ENCODE measurements at regions not wholly inside any gene's neighbourhood (a gene's known extent, or its start where the extent isn't known, plus 50 kb on each side); places are given as distances from the start of the nearest gene placed in this dataset.

GRCh38 chr6:137761072-137761471, 106.0 kb upstream of the TNFAIP3 start:
- Histone ChIP-seq H3K9me3 (no peaks in the 10 kb centered on the region), H3K27me3 (no peaks in the 10 kb centered on the region), H3K4me1 (no peaks in the 10 kb centered on the region), H3K27ac (no peak overlapping the region), H3K36me3 (ENCODE audit: low read depth, missing control alignments) (no peaks in the 10 kb centered on the region), H3K4me3 (no peak overlapping the region)
- intact Hi-C loops (cut with DNase I; ENCODE audit: low total_unique reads): no loop called here
- no peak for DNase-seq
- no peak for TF ChIP-seq POLR2A (IDR thresholded peaks at IDR 0.05)
- TF ChIP-seq CTCF (IDR thresholded peaks at IDR 0.05): no peak
- WGBS, 2 donors: 75 to 93% methylated on average over 1 of the region's 1 CpG

- 45 to 71% methylated on average over 2 of the region's 2 CpGs for WGBS, 2 donors
- Histone ChIP-seq H3K27me3 (no peaks in the 10 kb centered on the region), H3K4me3 (no peak overlapping the region), H3K27ac (no peak overlapping the region), H3K9me3 (no peaks in the 10 kb centered on the region), H3K4me1 (no peaks in the 10 kb centered on the region), H3K36me3 (ENCODE audit: low read depth, missing control alignments) (no peaks in the 10 kb centered on the region)
- DNase-seq: no peak
- no peak for TF ChIP-seq POLR2A (IDR thresholded peaks at IDR 0.05)
- TF ChIP-seq CTCF (IDR thresholded peaks at IDR 0.05): no peak
- intact Hi-C loops (cut with DNase I; ENCODE audit: low total_unique reads): no loop called here
Observed at GRCh38 chr6:137761487-137761886, 105.6 kb upstream of the TNFAIP3 start.

GRCh38 chr6:137762168-137763090, 104.6 kb upstream of the TNFAIP3 start:
- Histone ChIP-seq H3K27ac (no peak overlapping the region), H3K4me1 (no peaks in the 10 kb centered on the region), H3K4me3 (no peak overlapping the region), H3K27me3 (no peaks in the 10 kb centered on the region), H3K36me3 (ENCODE audit: low read depth, missing control alignments) (no peaks in the 10 kb centered on the region), H3K9me3 (no peaks in the 10 kb centered on the region)
- no peak for DNase-seq
- TF ChIP-seq POLR2A (IDR thresholded peaks at IDR 0.05) (no peak), CTCF (IDR thresholded peaks at IDR 0.05) (no peak)
- intact Hi-C loops (cut with DNase I; ENCODE audit: low total_unique reads): no loop called here
- WGBS, 2 donors: 88% methylated on average over 1 of the region's 1 CpG

GRCh38 chr6:137763436-137763835, 103.6 kb upstream of the TNFAIP3 start:
- no peak for TF ChIP-seq POLR2A (IDR thresholded peaks at IDR 0.05)
- TF ChIP-seq CTCF (IDR thresholded peaks at IDR 0.05): no peak
- no peak for DNase-seq
- no peak overlapping the region for H3K4me3 ChIP-seq
- intact Hi-C loops (cut with DNase I; ENCODE audit: low total_unique reads): no loop called here
- no peak overlapping the region for H3K27ac ChIP-seq
- H3K27me3 ChIP-seq: no peaks in the 10 kb centered on the region
- WGBS, 2 donors: 83 to 100% methylated on average over 1 of the region's 1 CpG
- no peaks in the 10 kb centered on the region for H3K36me3 ChIP-seq (ENCODE audit: low read depth, missing control alignments)
- H3K4me1 ChIP-seq: no peaks in the 10 kb centered on the region
- no peaks in the 10 kb centered on the region for H3K9me3 ChIP-seq

GRCh38 chr6:137763886-137764285, 103.2 kb upstream of the TNFAIP3 start:
- no peaks in the 10 kb centered on the region for H3K9me3 ChIP-seq
- intact Hi-C loops (cut with DNase I; ENCODE audit: low total_unique reads): no loop called here
- 94 to 96% methylated on average over 1 of the region's 1 CpG for WGBS, 2 donors
- TF ChIP-seq CTCF (IDR thresholded peaks at IDR 0.05): no peak
- TF ChIP-seq POLR2A (IDR thresholded peaks at IDR 0.05): no peak
- no peak overlapping the region for H3K4me3 ChIP-seq
- DNase-seq: no peak
- H3K27ac ChIP-seq: no peak overlapping the region
- H3K4me1 ChIP-seq: no peaks in the 10 kb centered on the region
- H3K27me3 ChIP-seq: no peaks in the 10 kb centered on the region
- H3K36me3 ChIP-seq (ENCODE audit: low read depth, missing control alignments): no peaks in the 10 kb centered on the region
